HCT116 (cell line): ENCODE measurements at regions not wholly inside any gene's neighbourhood (a gene's known extent, or its start where the extent isn't known, plus 50 kb on each side); places are given as distances from the start of the nearest gene placed in this dataset.

Experiments used
- EGR1 ChIP-seq: IDR thresholded peaks from 2 replicates; pipeline ENCODE4 v1.6.1; 2012; ENCODE audit warnings: low read depth
- EZH2 ChIP-seq: fragments of 200-600 bp; sonication (generic); IDR thresholded peaks from 2 replicates; pipeline ENCODE4 v1.6.1; 2017; ENCODE audit warnings: antibody characterized with exemption, mixed run types

- TF ChIP-seq EZH2 (no peak), EGR1 (no peak)
Measured at GRCh38 chr5:93330506-93330905, 250.5 kb downstream of the NR2F1-AS1 start.
